Activated T-cell treated with anti-CD3 and anti-CD28 coated beads, Interleukin-2, amount 50 U/mL, for 24 hours (primary cell): ENCODE measurements at regions not wholly inside any gene's neighbourhood (a gene's known extent, or its start where the extent isn't known, plus 50 kb on each side); places are given as distances from the start of the nearest gene placed in this dataset.
A peak's percentile ranks its signal among the peaks of the same experiment; 100 is the strongest.
"Not testable (repeated sequence)": the region's sequence is repeated elsewhere in the genome, so short reads cannot be mapped to it uniquely, and the experiment has no call there.

Source experiments
- DNase-seq: peaks from one replicate; pipeline ENCODE4 v3.0.0-alpha.2; 2020
- H3K27ac Mint-ChIP-seq: 2 replicates; pipeline ENCODE4 v1.8.0; 2020; ENCODE audit warnings: mild to moderate bottlenecking, mixed read lengths
- H3K27me3 Mint-ChIP-seq: 2 replicates; pipeline ENCODE4 v1.8.0; 2020; ENCODE audit warnings: mixed read lengths
- H3K36me3 Mint-ChIP-seq: 2 replicates; pipeline ENCODE4 v1.8.0; 2020; ENCODE audit warnings: low read depth, mixed read lengths
- H3K4me1 Mint-ChIP-seq: 2 replicates; pipeline ENCODE4 v1.8.0; 2020; ENCODE audit warnings: low read depth, mixed read lengths
- H3K4me3 Mint-ChIP-seq: 2 replicates; pipeline ENCODE4 v1.8.0; 2020; ENCODE audit warnings: mild to moderate bottlenecking, moderate library complexity, mixed read lengths
- H3K9me3 Mint-ChIP-seq: 2 replicates; pipeline ENCODE4 v1.8.0; 2020; ENCODE audit warnings: mixed read lengths

DNA sequence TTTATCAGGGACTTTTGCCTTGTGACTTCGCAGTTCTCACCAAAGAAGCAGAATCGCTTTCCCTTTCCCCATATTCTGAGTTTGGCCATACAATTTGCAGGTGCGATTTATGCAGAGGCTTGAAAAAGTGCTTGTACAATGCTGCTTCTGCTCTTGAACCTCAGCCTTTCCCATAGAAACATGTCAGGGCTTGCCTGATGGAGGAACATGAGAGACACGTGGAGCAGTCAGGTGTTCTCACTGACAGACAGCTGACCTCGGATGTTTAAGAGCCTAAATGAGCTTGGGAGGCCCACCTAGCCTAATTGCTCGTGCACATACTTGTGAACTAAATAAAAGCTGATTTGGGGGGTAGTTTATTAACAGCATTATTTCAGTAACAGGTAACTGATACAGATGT lies 290.0 kb downstream of the S1PR1 start:
- Mint-ChIP-seq H3K4me1 (peaks cover 5% of the 10 kb centered on the region), H3K9me3 (no peaks in the 10 kb centered on the region), H3K27ac (no peak overlapping the region), H3K27me3 (peaks cover 8% of the 10 kb centered on the region), H3K36me3 (no peaks in the 10 kb centered on the region), H3K4me3 (no peak overlapping the region)
- DNase-seq, result no peak

- no peak overlapping the region for H3K27ac Mint-ChIP-seq
- H3K9me3 Mint-ChIP-seq, result no peaks in the 10 kb centered on the region
- H3K4me1 Mint-ChIP-seq, result no peaks in the 10 kb centered on the region
- no peaks in the 10 kb centered on the region for H3K36me3 Mint-ChIP-seq
- DNase-seq, result no peak
- H3K4me3 Mint-ChIP-seq, result no peak overlapping the region
- peaks cover 16% of the 10 kb centered on the region for H3K27me3 Mint-ChIP-seq
These were observed 295.6 kb downstream of the S1PR1 start for GRCh38 chr1:101532377-101532776.

- no peak overlapping the region for H3K4me3 Mint-ChIP-seq
- no peak for DNase-seq
- H3K9me3 Mint-ChIP-seq, result no peaks in the 10 kb centered on the region
- H3K36me3 Mint-ChIP-seq, result no peaks in the 10 kb centered on the region
- no peaks in the 10 kb centered on the region for H3K4me1 Mint-ChIP-seq
- H3K27me3 Mint-ChIP-seq, result no peaks in the 10 kb centered on the region
- no peak overlapping the region for H3K27ac Mint-ChIP-seq
These were observed 303.3 kb downstream of the S1PR1 start for GRCh38 chr1:101540161-101540560.

DNA sequence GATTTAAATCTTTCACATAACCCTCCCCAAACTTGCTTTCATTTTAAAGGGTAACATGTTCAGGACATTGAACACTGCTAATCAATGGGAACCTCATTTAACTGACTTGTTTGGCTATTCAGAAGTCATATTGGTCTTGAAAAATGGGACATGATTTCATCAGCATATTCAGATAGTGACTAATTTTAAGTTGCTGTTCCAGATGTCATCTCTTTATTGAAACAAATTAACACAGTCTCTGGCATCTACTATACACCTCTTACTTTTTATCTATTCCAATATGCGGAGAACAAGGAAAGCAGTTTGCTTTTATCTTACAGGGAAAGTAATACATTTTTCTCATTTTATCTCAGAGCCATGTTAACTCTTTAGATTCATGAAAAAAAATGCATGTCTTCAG lies 310.1 kb downstream of the S1PR1 start:
- Mint-ChIP-seq H3K27me3 (no peaks in the 10 kb centered on the region), H3K9me3 (no peaks in the 10 kb centered on the region), H3K27ac (no peak overlapping the region), H3K36me3 (no peaks in the 10 kb centered on the region), H3K4me1 (no peaks in the 10 kb centered on the region), H3K4me3 (no peak overlapping the region)
- DNase-seq, result no peak

- Mint-ChIP-seq H3K4me3 (no peak overlapping the region), H3K27ac (no peak overlapping the region), H3K9me3 (no peaks in the 10 kb centered on the region), H3K27me3 (no peaks in the 10 kb centered on the region), H3K4me1 (no peaks in the 10 kb centered on the region), H3K36me3 (no peaks in the 10 kb centered on the region)
- DNase-seq, result no peak
These were observed 310.5 kb downstream of the S1PR1 start for GRCh38 chr1:101547357-101547756.

GRCh38 chr1:101548376-101548775 lies 311.6 kb downstream of the S1PR1 start:
- Mint-ChIP-seq H3K27me3 (no peaks in the 10 kb centered on the region), H3K4me1 (no peaks in the 10 kb centered on the region), H3K4me3 (no peak overlapping the region), H3K27ac (no peak overlapping the region), H3K36me3 (no peaks in the 10 kb centered on the region), H3K9me3 (no peaks in the 10 kb centered on the region)
- DNase-seq, result no peak

DNA sequence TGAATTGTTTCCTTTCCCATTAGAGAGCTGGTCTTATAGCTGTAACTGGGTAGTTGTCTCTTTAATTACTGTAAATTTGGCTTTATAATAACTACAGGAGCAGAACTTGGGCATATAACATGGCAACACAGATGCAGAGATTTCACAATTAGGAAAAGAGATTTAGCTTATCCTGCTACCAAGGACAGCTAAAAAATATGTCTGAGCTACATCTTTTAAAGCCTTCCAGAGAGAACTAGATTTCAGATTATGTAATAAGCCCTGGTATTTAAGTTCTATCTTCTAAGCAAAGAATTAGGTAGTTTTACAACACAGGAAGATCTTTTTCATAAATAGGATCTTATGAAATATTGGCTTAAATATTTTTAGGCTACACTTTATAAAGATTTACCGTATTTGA lies 313.8 kb downstream of the S1PR1 start:
- Mint-ChIP-seq H3K27ac (no peak overlapping the region), H3K4me1 (no peaks in the 10 kb centered on the region)

DNA sequence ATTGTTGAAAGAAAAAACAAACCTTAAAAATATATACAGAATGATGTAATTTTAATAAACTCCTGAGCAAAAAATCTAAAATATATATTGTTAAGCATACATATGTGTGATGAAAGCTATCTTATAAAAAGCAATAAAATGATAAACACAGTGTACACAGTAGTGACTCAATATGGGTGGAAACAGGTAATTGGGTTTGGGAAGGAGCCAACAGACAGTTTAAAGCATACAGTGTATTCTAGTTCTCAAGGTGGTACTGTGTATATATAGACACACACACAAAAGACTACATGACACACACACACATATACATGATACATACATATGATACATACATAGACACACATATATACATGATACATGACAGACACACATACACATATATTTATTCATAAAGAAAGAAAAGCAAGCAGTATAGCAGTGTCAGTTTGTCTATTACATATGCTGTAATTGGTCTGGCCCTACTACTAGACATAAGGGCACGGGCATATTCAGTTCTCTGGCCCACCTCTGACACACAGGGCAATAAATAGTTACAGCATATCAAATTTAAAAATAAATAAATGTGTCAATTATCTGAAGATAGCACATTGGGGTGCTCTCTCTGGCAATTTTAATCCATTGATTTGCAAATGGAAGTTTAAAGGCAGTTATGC lies 330.2 kb downstream of the S1PR1 start:
- peaks cover 4% of the 10 kb centered on the region for H3K9me3 Mint-ChIP-seq
- peaks cover 6% of the 10 kb centered on the region for H3K4me1 Mint-ChIP-seq
- no peaks in the 10 kb centered on the region for H3K36me3 Mint-ChIP-seq
- H3K27ac Mint-ChIP-seq, result no peak overlapping the region
- no peak for DNase-seq
- peaks cover 7% of the 10 kb centered on the region for H3K27me3 Mint-ChIP-seq
- H3K4me3 Mint-ChIP-seq, result no peak overlapping the region

More for the DNA sequence above, 313.8 kb downstream of the S1PR1 start:
- no peaks in the 10 kb centered on the region for H3K27me3 Mint-ChIP-seq
- H3K36me3 Mint-ChIP-seq, result no peaks in the 10 kb centered on the region
- no peak overlapping the region for H3K4me3 Mint-ChIP-seq
- no peak for DNase-seq
- no peaks in the 10 kb centered on the region for H3K9me3 Mint-ChIP-seq

DNA sequence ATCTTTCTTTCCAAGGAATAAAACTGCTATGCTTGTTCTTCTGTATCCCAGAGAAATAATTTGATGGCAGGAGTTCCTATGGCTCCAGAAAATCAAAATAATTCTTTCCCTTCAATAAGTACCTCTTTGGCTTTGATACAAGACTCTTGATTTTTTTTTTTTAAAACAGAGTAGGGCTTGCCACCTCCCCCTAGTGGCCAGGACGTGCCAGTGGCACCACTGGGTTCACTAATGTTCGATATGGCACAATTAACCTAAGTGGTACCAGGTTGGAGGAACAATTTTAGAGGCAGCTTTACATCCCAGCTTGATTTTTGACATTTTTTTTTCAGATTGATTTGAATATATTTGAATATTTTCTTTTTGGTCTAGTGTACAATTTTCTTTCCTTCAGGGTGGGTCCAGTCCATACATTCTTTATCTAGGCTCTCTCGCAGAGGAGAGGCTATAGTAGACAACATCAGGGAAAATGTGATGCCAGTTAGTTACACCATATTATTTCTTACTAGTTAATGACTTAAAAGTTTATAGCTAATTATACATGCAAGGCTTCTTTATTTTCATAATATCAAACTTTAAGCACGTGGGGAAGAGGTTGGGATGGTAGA lies 330.9 kb downstream of the S1PR1 start:
- peaks cover 4% of the 10 kb centered on the region for H3K9me3 Mint-ChIP-seq

DNA sequence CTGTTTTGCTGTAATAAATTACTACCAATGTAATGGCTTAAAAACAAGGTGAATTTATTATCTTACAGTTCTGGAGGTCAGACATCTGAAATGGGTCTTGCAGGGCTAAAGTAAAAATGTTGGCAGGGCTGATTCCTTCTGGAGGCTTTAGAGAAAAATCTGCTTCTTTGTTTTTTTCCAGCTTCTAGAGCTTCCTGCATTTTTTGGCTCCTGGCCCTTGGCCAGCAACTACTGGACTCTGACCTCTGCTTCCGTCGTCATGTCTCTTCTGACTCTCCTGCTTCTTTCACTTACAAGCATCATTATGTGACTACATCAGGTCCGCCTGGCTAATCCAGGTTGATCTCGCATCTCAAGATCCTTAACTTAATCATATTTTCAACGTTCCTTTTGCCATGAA lies 350.9 kb downstream of the S1PR1 start:
- Mint-ChIP-seq H3K36me3 (no peaks in the 10 kb centered on the region), H3K4me1 (no peaks in the 10 kb centered on the region), H3K4me3 (no peak overlapping the region), H3K9me3 (no peaks in the 10 kb centered on the region), H3K27me3 (peaks cover 11% of the 10 kb centered on the region), H3K27ac (no peak overlapping the region)
- no peak for DNase-seq

More for the DNA sequence above, 330.9 kb downstream of the S1PR1 start:
- no peak overlapping the region for H3K27ac Mint-ChIP-seq
- H3K4me3 Mint-ChIP-seq, result no peak overlapping the region
- peaks cover 7% of the 10 kb centered on the region for H3K27me3 Mint-ChIP-seq
- H3K4me1 Mint-ChIP-seq, result peaks cover 6% of the 10 kb centered on the region
- no peaks in the 10 kb centered on the region for H3K36me3 Mint-ChIP-seq
- DNase-seq, result peak; percentile 55

DNA sequence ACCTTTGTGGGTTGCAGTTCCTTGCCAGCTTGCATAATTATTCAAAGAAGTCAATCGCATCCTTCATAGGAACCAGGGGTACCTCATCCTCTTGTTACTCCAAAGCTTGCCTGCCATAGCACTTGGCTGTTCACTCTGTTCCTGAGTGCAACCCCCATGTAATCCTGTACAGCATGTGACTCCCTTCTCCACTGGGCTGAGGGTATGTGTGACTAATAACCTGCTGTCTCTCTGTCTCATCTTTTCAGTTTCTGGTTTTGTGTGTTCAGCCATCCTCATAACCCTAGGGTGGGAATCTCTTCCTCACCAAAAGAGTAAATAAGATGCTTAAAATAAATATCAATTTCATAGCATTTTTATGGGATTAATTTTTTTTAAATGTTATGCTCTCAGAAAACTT lies 351.9 kb downstream of the S1PR1 start:
- Mint-ChIP-seq H3K27me3 (peaks cover 6% of the 10 kb centered on the region), H3K9me3 (no peaks in the 10 kb centered on the region), H3K27ac (no peak overlapping the region), H3K4me1 (no peaks in the 10 kb centered on the region), H3K36me3 (no peaks in the 10 kb centered on the region), H3K4me3 (no peak overlapping the region)
- DNase-seq, result no peak

DNA sequence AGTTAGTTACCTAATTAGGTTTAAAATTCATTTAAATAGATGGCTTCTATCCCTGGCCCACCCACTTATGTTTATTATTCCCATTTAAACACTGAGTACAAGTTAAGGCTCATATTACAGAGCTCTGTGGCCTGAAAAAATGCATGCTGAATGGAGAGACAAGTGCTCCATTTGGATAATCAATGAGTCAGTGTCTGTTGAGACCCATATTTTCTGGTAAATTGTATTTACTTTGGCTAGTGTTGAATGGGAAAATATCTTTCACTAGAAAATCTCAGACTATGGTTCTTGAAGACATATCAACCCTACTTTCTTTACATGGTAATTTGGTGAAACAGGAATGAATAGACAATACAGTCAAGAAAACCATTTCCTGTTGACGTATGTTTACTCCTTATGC lies 356.0 kb downstream of the S1PR1 start:
- DNase-seq, result no peak
- Mint-ChIP-seq H3K4me1 (no peaks in the 10 kb centered on the region), H3K27me3 (peaks cover 4% of the 10 kb centered on the region), H3K9me3 (no peaks in the 10 kb centered on the region), H3K4me3 (no peak overlapping the region), H3K27ac (no peak overlapping the region), H3K36me3 (no peaks in the 10 kb centered on the region)

DNA sequence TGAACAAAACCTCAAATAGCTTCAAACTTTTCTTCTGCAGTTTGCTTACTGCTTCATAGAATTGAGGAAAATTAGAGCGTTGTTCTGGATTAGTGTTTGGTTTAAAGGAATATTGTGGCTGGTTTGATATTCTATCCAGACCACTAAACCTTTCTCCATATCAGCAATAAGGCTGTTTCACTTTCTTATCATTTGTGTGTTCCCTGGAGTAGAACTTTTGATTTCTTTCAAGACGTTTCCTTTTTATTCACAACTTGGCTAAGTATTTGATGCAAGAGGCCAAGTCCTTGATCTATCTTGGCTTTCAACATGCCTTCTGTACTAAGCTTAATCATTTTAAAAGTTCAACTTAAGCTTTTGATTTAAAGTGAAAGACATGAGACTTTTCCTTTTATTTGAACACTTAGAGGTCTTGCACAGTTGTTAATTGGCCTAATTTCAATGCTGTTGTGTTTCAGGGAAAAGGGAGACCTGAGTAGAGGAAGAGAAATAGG lies 359.1 kb downstream of the S1PR1 start:
- Mint-ChIP-seq H3K27ac (no peak overlapping the region), H3K4me3 (no peak overlapping the region), H3K4me1 (no peaks in the 10 kb centered on the region), H3K36me3 (no peaks in the 10 kb centered on the region), H3K9me3 (no peaks in the 10 kb centered on the region), H3K27me3 (peaks cover 1% of the 10 kb centered on the region)
- no peak for DNase-seq

DNA sequence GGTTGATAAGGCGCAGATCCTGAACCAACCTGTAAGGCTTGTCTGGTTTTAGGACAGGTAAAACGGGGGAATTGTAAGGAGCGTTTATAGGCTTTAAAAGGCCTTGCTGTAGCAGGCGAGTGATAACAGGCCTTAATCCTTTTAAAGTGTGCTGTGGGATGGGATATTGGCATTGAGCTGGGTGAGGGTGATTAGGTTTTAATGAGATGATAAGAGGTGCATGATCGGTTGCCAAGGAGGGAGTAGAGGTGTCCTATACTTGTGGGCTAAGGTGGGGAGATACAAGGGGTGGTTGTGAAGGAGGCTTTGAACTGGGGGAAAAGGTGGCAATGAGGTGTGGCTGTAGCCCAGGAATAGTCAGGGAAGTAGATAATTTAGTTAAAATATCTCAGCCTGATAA lies 363.8 kb downstream of the S1PR1 start:
- DNase-seq, H3K27me3 Mint-ChIP-seq, H3K27ac Mint-ChIP-seq, H3K36me3 Mint-ChIP-seq, H3K4me1 Mint-ChIP-seq, H3K4me3 Mint-ChIP-seq, H3K9me3 Mint-ChIP-seq: not testable (repeated sequence)

- no peaks in the 10 kb centered on the region for H3K36me3 Mint-ChIP-seq
- H3K9me3 Mint-ChIP-seq, result no peaks in the 10 kb centered on the region
- peaks cover 4% of the 10 kb centered on the region for H3K27me3 Mint-ChIP-seq
- H3K4me3 Mint-ChIP-seq, result no peak overlapping the region
- no peak for DNase-seq
- no peak overlapping the region for H3K27ac Mint-ChIP-seq
- H3K4me1 Mint-ChIP-seq, result no peaks in the 10 kb centered on the region
These were observed 366.9 kb downstream of the S1PR1 start for GRCh38 chr1:101603726-101604125.
